Karpas-422 (cell line): ENCODE measurements at regions not wholly inside any gene's neighbourhood (a gene's known extent, or its start where the extent isn't known, plus 50 kb on each side); places are given as distances from the start of the nearest gene placed in this dataset.

ENCODE experiments used
- DNase-seq: peaks from one replicate; pipeline ENCODE4 v3.0.0-alpha.2; 2015
- H2AFZ ChIP-seq: fragments of 200-600 bp; sonication (generic); 2 replicates; pipeline ENCODE4 v1.6.1; 2014; ENCODE audit warnings: antibody characterized with exemption, low read length, mixed read lengths
- H3K27ac ChIP-seq: fragments of 200-600 bp; sonication (generic); 2 replicates; pipeline ENCODE4 v1.5.1; 2014; ENCODE audit warnings: mild to moderate bottlenecking, low read length, moderate library complexity
- H3K27me3 ChIP-seq: fragments of 200-600 bp; sonication (generic); 2 replicates; pipeline ENCODE4 v1.6.1; 2014; ENCODE audit warnings: low read length, mixed read lengths
- H3K36me3 ChIP-seq: fragments of 200-600 bp; sonication (generic); 2 replicates; pipeline ENCODE4 v1.6.1; 2014; ENCODE audit warnings: low read length, mixed read lengths; ENCODE audit not compliant: insufficient read depth
- H3K4me1 ChIP-seq: fragments of 200-600 bp; sonication (generic); 2 replicates; pipeline ENCODE4 v1.6.1; 2014; ENCODE audit warnings: mild to moderate bottlenecking, low read length, mixed read lengths
- H3K4me2 ChIP-seq: fragments of 200-600 bp; sonication (generic); 2 replicates; pipeline ENCODE4 v1.6.1; 2014; ENCODE audit warnings: low read length, low read depth, mild to moderate bottlenecking; ENCODE audit not compliant: poor library complexity, severe bottlenecking
- H3K4me3 ChIP-seq: fragments of 200-600 bp; sonication (generic); 2 replicates; pipeline ENCODE4 v1.5.1; 2014; ENCODE audit warnings: mild to moderate bottlenecking, antibody characterized with exemption, low read length, mixed read lengths
- H3K79me2 ChIP-seq: fragments of 200-600 bp; sonication (generic); 2 replicates; pipeline ENCODE4 v1.6.1; 2014; ENCODE audit warnings: mild to moderate bottlenecking, low read length, mixed read lengths
- H3K9ac ChIP-seq: fragments of 200-600 bp; sonication (generic); 2 replicates; pipeline ENCODE4 v1.6.0; 2014; ENCODE audit warnings: low read length
- H3K9me2 ChIP-seq: fragments of 200-600 bp; sonication (generic), shearing (Covaris generic); replicated peaks from 2 replicates; pipeline ENCODE4 v1.6.0; 2014; ENCODE audit warnings: mild to moderate bottlenecking, low read length, moderate library complexity; ENCODE audit not compliant: insufficient read depth
- H3K9me3 ChIP-seq: fragments of 300-700, 200-600 bp; sonication (generic); 2 replicates; pipeline ENCODE4 v1.6.1; 2014; ENCODE audit warnings: low read length, mixed read lengths
- H4K20me1 ChIP-seq: fragments of 200-600 bp; sonication (generic); 2 replicates; pipeline ENCODE4 v1.6.1; 2014; ENCODE audit warnings: mild to moderate bottlenecking, antibody characterized with exemption, low read length, low read depth; ENCODE audit not compliant: insufficient read depth

- Histone ChIP-seq H3K36me3 (no peaks in the 10 kb centered on the region), H3K27me3 (no peaks in the 10 kb centered on the region; the same call in 1 of the 2 replicates), H4K20me1 (no peaks in the 10 kb centered on the region), H3K4me1 (no peaks in the 10 kb centered on the region), H2AFZ (no peak overlapping the region), H3K9me2 (no peaks in the 10 kb centered on the region), H3K4me3 (no peak overlapping the region), H3K79me2 (no peaks in the 10 kb centered on the region), H3K9ac (no peak overlapping the region), H3K27ac (no peak overlapping the region), H3K9me3 (no peaks in the 10 kb centered on the region), H3K4me2 (no peak overlapping the region)
- no peak for DNase-seq
These were observed 345.8 kb downstream of the ZNF516 start for GRCh38 chr18:76149284-76149683.

GRCh38 chr18:76145521-76146376 is 349.3 kb downstream of the ZNF516 start:
- DNase-seq = no peak
- Histone ChIP-seq H2AFZ (no peak overlapping the region), H3K27ac (no peak overlapping the region), H3K36me3 (no peaks in the 10 kb centered on the region), H3K9me2 (no peaks in the 10 kb centered on the region), H3K79me2 (no peaks in the 10 kb centered on the region), H3K27me3 (no peaks in the 10 kb centered on the region), H3K4me1 (no peaks in the 10 kb centered on the region), H3K4me2 (no peak overlapping the region), H3K9me3 (no peaks in the 10 kb centered on the region), H3K4me3 (no peak overlapping the region), H3K9ac (no peak overlapping the region), H4K20me1 (no peaks in the 10 kb centered on the region)

- no peaks in the 10 kb centered on the region for H4K20me1 ChIP-seq
- H3K27ac ChIP-seq = no peak overlapping the region
- no peak overlapping the region for H3K4me2 ChIP-seq
- H3K79me2 ChIP-seq = no peaks in the 10 kb centered on the region
- no peak overlapping the region for H3K4me3 ChIP-seq
- no peaks in the 10 kb centered on the region for H3K9me2 ChIP-seq
- no peaks in the 10 kb centered on the region for H3K27me3 ChIP-seq
- H3K9me3 ChIP-seq = no peaks in the 10 kb centered on the region
- no peak overlapping the region for H3K9ac ChIP-seq
- H3K36me3 ChIP-seq = no peaks in the 10 kb centered on the region
- H3K4me1 ChIP-seq = no peaks in the 10 kb centered on the region
- no peak overlapping the region for H2AFZ ChIP-seq
- DNase-seq = no peak
These were observed 350.2 kb downstream of the ZNF516 start for GRCh38 chr18:76144844-76145243.

GRCh38 chr18:76142611-76143010 is 352.4 kb downstream of the ZNF516 start:
- H3K36me3 ChIP-seq = no peaks in the 10 kb centered on the region
- H3K4me2 ChIP-seq = no peak overlapping the region
- no peak for DNase-seq
- H3K4me1 ChIP-seq = no peaks in the 10 kb centered on the region
- no peak overlapping the region for H3K4me3 ChIP-seq
- H2AFZ ChIP-seq = no peak overlapping the region
- H3K27ac ChIP-seq = no peak overlapping the region
- H3K9me3 ChIP-seq = no peaks in the 10 kb centered on the region
- H3K9me2 ChIP-seq = no peaks in the 10 kb centered on the region
- H3K9ac ChIP-seq = no peak overlapping the region
- no peaks in the 10 kb centered on the region for H3K27me3 ChIP-seq
- no peaks in the 10 kb centered on the region for H4K20me1 ChIP-seq
- H3K79me2 ChIP-seq = no peaks in the 10 kb centered on the region

- Histone ChIP-seq H3K27me3 (no peaks in the 10 kb centered on the region), H3K9ac (no peak overlapping the region), H3K4me3 (no peak overlapping the region), H3K9me2 (no peaks in the 10 kb centered on the region), H3K4me2 (no peak overlapping the region), H3K4me1 (no peaks in the 10 kb centered on the region), H3K79me2 (no peaks in the 10 kb centered on the region), H2AFZ (no peak overlapping the region), H3K36me3 (no peaks in the 10 kb centered on the region), H3K9me3 (no peaks in the 10 kb centered on the region), H3K27ac (no peak overlapping the region), H4K20me1 (no peaks in the 10 kb centered on the region)
- DNase-seq = no peak
These were observed 355.2 kb downstream of the ZNF516 start for GRCh38 chr18:76139844-76140243.

- no peak overlapping the region for H3K27ac ChIP-seq
- H3K79me2 ChIP-seq = no peaks in the 10 kb centered on the region
- H3K27me3 ChIP-seq = 0 out of 2 replicates have a peak, but pooled peaks cover 4% of the 10 kb centered on the region
- H3K4me3 ChIP-seq = no peak overlapping the region
- no peaks in the 10 kb centered on the region for H3K4me1 ChIP-seq
- H3K9ac ChIP-seq = no peak overlapping the region
- H2AFZ ChIP-seq = no peak overlapping the region
- no peaks in the 10 kb centered on the region for H4K20me1 ChIP-seq
- no peaks in the 10 kb centered on the region for H3K9me3 ChIP-seq
- no peaks in the 10 kb centered on the region for H3K36me3 ChIP-seq
- DNase-seq = no peak
- H3K9me2 ChIP-seq = no peaks in the 10 kb centered on the region
- H3K4me2 ChIP-seq = no peak overlapping the region
These were observed 357.8 kb downstream of the ZNF516 start for GRCh38 chr18:76137216-76137615.

GRCh38 chr18:76136701-76137100 is 358.3 kb downstream of the ZNF516 start:
- no peak overlapping the region for H3K9ac ChIP-seq
- H3K27me3 ChIP-seq = 0 out of 2 replicates have a peak, but pooled peaks cover 4% of the 10 kb centered on the region
- H3K9me2 ChIP-seq = no peaks in the 10 kb centered on the region
- H4K20me1 ChIP-seq = no peaks in the 10 kb centered on the region
- DNase-seq = no peak
- H3K4me1 ChIP-seq = no peaks in the 10 kb centered on the region
- H3K36me3 ChIP-seq = no peaks in the 10 kb centered on the region
- H3K4me2 ChIP-seq = no peak overlapping the region
- no peaks in the 10 kb centered on the region for H3K9me3 ChIP-seq
- no peak overlapping the region for H2AFZ ChIP-seq
- H3K27ac ChIP-seq = no peak overlapping the region
- H3K79me2 ChIP-seq = no peaks in the 10 kb centered on the region
- no peak overlapping the region for H3K4me3 ChIP-seq

GRCh38 chr18:76134628-76135027 is 360.4 kb downstream of the ZNF516 start:
- H3K9me2 ChIP-seq = no peaks in the 10 kb centered on the region
- DNase-seq = no peak
- H3K4me2 ChIP-seq = no peak overlapping the region
- H3K9ac ChIP-seq = no peak overlapping the region
- H3K27me3 ChIP-seq = 0 out of 2 replicates have a peak, but pooled peaks cover 4% of the 10 kb centered on the region
- H3K4me1 ChIP-seq = no peaks in the 10 kb centered on the region
- no peaks in the 10 kb centered on the region for H3K9me3 ChIP-seq
- H3K36me3 ChIP-seq = no peaks in the 10 kb centered on the region
- no peak overlapping the region for H3K4me3 ChIP-seq
- H4K20me1 ChIP-seq = no peaks in the 10 kb centered on the region
- H2AFZ ChIP-seq = no peak overlapping the region
- H3K79me2 ChIP-seq = no peaks in the 10 kb centered on the region
- H3K27ac ChIP-seq = no peak overlapping the region
